ENCODE measurements at regions not wholly inside any gene's neighbourhood (a gene's known extent, or its start where the extent isn't known, plus 50 kb on each side); places are given as distances from the start of the nearest gene placed in this dataset.
A peak's percentile ranks its signal among the peaks of the same experiment; 100 is the strongest.

DNA sequence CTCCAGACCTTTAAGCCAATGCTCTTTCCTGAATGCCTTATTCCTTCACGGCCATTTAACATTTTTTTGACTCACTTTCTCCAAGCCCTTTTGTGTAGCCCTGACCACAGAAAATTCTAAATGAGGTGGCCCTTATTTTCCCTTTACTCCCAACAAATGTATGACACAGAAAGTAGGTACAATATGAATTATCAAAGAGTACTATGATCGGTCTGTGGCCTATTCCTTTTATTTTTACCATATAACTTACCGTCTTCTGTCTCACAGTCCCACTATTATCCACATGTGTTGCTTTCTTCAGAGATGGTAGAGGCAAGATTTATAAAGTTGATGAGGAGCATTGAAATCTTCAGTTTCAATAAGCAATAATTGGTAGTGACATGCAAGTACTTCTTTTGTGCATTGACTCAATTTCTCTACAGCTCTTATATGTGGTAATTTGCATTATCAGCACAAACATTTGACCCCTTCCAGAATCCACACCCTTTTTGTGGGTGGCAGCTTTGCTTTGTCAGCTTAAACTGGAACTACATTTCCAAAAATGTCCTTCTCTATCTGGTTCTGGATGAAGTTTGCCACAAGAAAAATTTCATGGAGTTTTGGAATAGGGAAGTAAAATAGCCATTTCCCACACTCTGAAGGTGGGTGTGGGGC is 143.8 kb upstream of the GADL1 start:
- Mint-ChIP-seq H3K27me3 (ENCODE audit: low read depth) (no peaks in the 10 kb centered on the region), H3K27ac (ENCODE audit: unreplicated experiment) (no peak overlapping the region), H3K36me3 (ENCODE audit: low read depth) (no peaks in the 10 kb centered on the region), H3K4me3 (no peak overlapping the region), H3K4me1 (no peaks in the 10 kb centered on the region), H3K9me3 (peaks cover 9% of the 10 kb centered on the region)
- no peak for DNase-seq (ENCODE audit: low read depth, low spot score)
- TF ChIP-seq, protein P1, sequence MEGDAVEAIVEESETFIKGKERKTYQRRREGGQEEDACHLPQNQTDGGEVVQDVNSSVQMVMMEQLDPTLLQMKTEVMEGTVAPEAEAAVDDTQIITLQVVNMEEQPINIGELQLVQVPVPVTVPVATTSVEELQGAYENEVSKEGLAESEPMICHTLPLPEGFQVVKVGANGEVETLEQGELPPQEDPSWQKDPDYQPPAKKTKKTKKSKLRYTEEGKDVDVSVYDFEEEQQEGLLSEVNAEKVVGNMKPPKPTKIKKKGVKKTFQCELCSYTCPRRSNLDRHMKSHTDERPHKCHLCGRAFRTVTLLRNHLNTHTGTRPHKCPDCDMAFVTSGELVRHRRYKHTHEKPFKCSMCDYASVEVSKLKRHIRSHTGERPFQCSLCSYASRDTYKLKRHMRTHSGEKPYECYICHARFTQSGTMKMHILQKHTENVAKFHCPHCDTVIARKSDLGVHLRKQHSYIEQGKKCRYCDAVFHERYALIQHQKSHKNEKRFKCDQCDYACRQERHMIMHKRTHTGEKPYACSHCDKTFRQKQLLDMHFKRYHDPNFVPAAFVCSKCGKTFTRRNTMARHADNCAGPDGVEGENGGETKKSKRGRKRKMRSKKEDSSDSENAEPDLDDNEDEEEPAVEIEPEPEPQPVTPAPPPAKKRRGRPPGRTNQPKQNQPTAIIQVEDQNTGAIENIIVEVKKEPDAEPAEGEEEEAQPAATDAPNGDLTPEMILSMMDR (conservative IDR thresholded peaks at IDR 0.05) = no peak

DNA sequence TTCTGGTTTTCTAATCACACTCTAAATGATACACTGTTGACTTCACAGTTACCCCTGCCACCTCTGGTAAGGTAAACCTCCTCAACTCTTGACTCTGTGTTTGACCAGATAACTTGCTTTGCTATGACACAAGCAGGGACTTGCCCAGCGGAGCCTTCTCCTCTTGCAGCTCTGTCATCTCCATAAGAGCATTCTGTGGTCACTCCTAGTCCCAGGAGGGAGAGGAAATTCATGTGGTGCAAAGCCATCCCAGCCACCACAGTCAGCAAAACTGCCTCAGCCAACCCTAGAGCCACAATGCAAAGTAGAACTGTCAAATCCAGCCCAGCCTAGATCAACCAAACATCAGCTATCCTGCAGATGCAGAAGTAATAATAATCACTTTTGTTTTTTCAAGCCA is 144.7 kb upstream of the GADL1 start:
- DNase-seq (ENCODE audit: low read depth, low spot score) = no peak
- H3K9me3 Mint-ChIP-seq = peaks cover 12% of the 10 kb centered on the region
- H3K4me3 Mint-ChIP-seq = no peak overlapping the region
- no peak overlapping the region for H3K27ac Mint-ChIP-seq (ENCODE audit: unreplicated experiment)
- TF ChIP-seq, protein P1 (conservative IDR thresholded peaks at IDR 0.05) = no peak
- no peaks in the 10 kb centered on the region for H3K36me3 Mint-ChIP-seq (ENCODE audit: low read depth)
- no peaks in the 10 kb centered on the region for H3K4me1 Mint-ChIP-seq
- no peaks in the 10 kb centered on the region for H3K27me3 Mint-ChIP-seq (ENCODE audit: low read depth)

DNA sequence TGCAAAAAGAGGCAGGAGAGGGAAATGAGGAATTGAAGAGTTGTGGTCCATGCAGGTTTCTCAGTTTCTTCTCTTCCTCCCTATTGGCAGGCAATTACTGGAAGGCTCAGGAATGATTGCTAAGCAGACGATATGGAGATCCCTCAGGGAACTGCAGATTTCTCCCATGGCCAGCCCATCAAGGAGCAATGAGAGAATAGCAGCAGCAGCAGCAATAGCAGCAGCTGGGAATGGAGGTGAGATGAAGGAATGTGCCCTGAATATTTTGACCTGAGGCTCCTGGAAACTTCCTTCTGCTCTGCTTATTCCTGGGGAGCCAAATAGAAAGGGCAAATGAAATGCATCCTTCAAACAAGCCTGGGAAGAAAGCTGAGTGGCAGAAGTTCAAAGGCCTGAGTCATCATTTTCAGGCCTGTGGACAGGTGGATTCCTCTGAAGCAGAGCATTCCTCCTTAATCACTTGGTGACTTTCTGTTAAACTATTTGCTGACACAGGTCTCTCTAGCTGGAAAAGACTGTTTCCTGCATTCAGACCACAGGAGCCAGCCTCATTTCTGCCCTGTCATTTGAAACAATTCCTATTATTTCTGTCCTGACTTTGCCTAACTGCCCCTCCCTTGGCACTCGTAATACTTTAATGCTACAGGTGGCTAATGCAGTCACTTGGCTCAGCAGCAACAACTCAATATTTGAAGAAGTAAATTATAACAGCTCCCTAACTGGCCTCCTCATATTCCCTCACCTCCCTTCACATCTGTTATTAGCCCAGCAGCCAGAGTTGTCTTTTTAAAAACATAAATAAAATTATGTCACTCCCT is 146.9 kb upstream of the GADL1 start:
- TF ChIP-seq, protein P1 (conservative IDR thresholded peaks at IDR 0.05) = no peak
- Mint-ChIP-seq H3K9me3 (peaks cover 9% of the 10 kb centered on the region), H3K4me3 (no peak overlapping the region), H3K36me3 (ENCODE audit: low read depth) (no peaks in the 10 kb centered on the region), H3K27ac (ENCODE audit: unreplicated experiment) (peak overlapping the region; percentile 2), H3K4me1 (no peaks in the 10 kb centered on the region), H3K27me3 (ENCODE audit: low read depth) (no peaks in the 10 kb centered on the region)
- no peak for DNase-seq (ENCODE audit: low read depth, low spot score)

DNA sequence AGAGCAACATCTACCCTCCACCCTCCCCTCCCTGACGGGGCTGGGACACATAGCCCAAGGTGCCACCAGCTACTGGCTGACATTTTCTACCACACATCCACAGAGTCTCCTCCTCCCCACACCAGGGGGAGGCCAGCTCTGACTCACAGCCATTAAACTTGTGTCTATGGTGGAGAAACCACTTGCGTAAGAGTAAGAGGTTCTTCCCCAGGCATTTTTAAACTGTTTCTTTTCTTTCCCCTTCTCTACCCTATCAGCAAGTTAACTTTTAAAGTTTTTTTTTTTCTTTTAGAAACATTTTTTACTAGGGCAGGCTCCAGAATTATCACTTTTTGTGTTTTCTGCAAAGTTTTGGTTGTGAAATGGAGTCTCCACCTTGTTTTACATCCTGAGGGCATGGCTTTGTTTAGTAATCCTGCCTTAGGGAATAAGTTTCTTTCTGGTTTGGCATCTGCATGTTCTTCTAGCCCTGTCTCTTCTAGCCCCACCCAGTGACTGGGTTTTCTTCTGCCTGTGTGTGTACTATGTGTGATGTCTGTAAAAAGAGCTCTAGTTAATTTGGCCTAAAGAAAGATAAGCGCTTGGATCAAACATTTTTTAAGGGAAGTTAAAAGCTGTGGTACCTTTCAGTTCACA is 148.8 kb upstream of the GADL1 start:
- H3K27me3 Mint-ChIP-seq (ENCODE audit: low read depth) = no peaks in the 10 kb centered on the region
- peaks cover 9% of the 10 kb centered on the region for H3K9me3 Mint-ChIP-seq
- no peak overlapping the region for H3K27ac Mint-ChIP-seq (ENCODE audit: unreplicated experiment)
- no peaks in the 10 kb centered on the region for H3K36me3 Mint-ChIP-seq (ENCODE audit: low read depth)
- TF ChIP-seq, protein P1 (conservative IDR thresholded peaks at IDR 0.05) = no peak
- no peak for DNase-seq (ENCODE audit: low read depth, low spot score)
- H3K4me3 Mint-ChIP-seq = no peak overlapping the region
- H3K4me1 Mint-ChIP-seq = no peaks in the 10 kb centered on the region

DNA sequence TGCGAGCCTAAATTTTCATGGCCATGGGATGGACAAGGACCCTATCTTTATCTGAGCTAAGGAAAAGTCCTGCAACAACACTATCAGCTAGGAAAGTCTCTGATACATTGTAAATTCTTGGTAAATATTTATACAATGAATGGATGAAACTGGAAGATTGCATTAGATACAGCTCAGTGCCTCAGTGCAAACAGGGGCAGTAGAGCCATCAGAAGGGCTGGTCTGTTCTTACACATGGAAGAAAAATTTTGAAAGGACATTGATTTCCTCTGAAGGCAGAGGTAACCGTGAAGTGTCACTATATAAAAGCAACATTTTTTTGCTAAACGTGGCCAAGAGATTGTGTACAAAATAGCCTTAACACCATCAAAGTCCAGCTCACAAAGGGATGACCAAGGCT is 153.2 kb upstream of the GADL1 start:
- Mint-ChIP-seq H3K36me3 (ENCODE audit: low read depth) (no peaks in the 10 kb centered on the region), H3K27ac (ENCODE audit: unreplicated experiment) (no peak overlapping the region), H3K4me1 (no peaks in the 10 kb centered on the region), H3K27me3 (ENCODE audit: low read depth) (no peaks in the 10 kb centered on the region), H3K4me3 (no peak overlapping the region), H3K9me3 (peaks cover 8% of the 10 kb centered on the region)
- DNase-seq (ENCODE audit: low read depth, low spot score) = no peak
- TF ChIP-seq, protein P1 (conservative IDR thresholded peaks at IDR 0.05) = no peak

Data from neural crest cell (in vitro differentiated cells).